ENCODE measurements at regions not wholly inside any gene's neighbourhood (a gene's known extent, or its start where the extent isn't known, plus 50 kb on each side); places are given as distances from the start of the nearest gene placed in this dataset.
A peak's percentile ranks its signal among the peaks of the same experiment; 100 is the strongest.

DNA sequence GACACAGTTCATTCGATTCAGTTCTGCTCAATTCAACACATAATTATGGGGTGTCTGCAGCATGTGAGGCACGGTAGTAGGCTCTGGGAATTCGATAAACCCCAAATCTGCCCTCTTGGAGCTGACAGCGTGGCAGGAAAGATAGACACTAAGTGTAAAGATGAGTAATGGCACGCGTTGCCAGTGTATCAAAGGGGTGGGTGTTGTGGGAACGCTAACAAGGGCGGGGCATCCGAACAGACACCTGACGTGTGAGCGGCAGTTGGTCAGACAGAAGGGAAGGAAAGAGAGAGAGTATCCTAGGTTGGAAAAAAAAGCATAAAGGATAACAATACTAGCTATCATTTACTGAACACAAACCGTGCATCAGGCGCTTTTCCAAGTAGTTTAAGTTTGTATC lies 125.7 kb upstream of the HAAO start (continued):
- TF ChIP-seq, protein P1, sequence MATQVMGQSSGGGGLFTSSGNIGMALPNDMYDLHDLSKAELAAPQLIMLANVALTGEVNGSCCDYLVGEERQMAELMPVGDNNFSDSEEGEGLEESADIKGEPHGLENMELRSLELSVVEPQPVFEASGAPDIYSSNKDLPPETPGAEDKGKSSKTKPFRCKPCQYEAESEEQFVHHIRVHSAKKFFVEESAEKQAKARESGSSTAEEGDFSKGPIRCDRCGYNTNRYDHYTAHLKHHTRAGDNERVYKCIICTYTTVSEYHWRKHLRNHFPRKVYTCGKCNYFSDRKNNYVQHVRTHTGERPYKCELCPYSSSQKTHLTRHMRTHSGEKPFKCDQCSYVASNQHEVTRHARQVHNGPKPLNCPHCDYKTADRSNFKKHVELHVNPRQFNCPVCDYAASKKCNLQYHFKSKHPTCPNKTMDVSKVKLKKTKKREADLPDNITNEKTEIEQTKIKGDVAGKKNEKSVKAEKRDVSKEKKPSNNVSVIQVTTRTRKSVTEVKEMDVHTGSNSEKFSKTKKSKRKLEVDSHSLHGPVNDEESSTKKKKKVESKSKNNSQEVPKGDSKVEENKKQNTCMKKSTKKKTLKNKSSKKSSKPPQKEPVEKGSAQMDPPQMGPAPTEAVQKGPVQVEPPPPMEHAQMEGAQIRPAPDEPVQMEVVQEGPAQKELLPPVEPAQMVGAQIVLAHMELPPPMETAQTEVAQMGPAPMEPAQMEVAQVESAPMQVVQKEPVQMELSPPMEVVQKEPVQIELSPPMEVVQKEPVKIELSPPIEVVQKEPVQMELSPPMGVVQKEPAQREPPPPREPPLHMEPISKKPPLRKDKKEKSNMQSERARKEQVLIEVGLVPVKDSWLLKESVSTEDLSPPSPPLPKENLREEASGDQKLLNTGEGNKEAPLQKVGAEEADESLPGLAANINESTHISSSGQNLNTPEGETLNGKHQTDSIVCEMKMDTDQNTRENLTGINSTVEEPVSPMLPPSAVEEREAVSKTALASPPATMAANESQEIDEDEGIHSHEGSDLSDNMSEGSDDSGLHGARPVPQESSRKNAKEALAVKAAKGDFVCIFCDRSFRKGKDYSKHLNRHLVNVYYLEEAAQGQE (IDR thresholded peaks at IDR 0.05), result no peak
- TF ChIP-seq FOXA1 (IDR thresholded peaks at IDR 0.05) (no peak), GABPA (IDR thresholded peaks at IDR 0.05 in 1 of 2, conservative IDR thresholded peaks at IDR 0.05 in 1 of 2) (no peak)

DNA sequence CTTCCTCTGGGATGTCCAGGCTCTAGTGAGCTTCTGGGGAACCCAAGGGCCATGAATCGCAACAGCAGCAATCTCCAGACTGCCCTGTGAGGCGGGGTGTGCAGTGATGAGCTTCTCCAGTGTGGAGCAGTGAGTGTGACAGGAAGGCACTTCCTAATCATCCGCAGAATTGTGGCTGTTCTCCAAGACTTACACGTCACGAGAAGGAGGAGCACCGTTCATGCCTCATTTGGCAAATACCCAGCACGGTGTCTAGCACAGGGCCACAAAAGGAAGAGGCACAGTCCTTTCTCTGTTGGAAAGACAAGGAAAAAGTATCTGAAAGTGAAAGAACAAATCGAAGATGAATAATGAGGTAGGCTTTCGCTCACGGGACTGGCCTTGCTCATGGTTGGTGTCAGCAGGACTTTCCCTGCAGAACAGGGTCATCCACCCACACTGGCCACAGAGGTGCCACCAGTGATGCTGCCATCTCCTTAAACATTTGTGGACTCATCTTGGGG lies 125.1 kb upstream of the HAAO start:
- DNase-seq (ENCODE audit: low spot score), result no peak
- no peaks in the 10 kb centered on the region for H3K36me3 ChIP-seq (ENCODE audit: control insufficient read depth in 4 of 4, insufficient read depth in 3 of 4, low read depth in 1 of 4, low read length in 3 of 4)
- H3K27me3 ChIP-seq (ENCODE audit: control insufficient read depth in 4 of 4, insufficient read depth in 4 of 4, low read length in 3 of 4), result no peaks in the 10 kb centered on the region
- WGBS, result 76% methylated on average over 10 of the region's 10 CpGs
- H3K4me3 ChIP-seq (ENCODE audit: low read depth in 1 of 3, low read length in 3 of 3), result no peak overlapping the region
- no peaks in the 10 kb centered on the region for H3K9me3 ChIP-seq (ENCODE audit: control insufficient read depth in 4 of 4, low read length in 3 of 4)
- no peak overlapping the region for H3K9ac ChIP-seq (ENCODE audit: low read depth in 1 of 2, low read length in 2 of 2)
- TF ChIP-seq NR2F2 (IDR thresholded peaks at IDR 0.05) (peak; percentile 14), RAD21 (IDR thresholded peaks at IDR 0.05) (no peak)
- H3K4me1 ChIP-seq (ENCODE audit: control insufficient read depth in 4 of 4, insufficient read depth in 4 of 4, low read length in 3 of 4), result peaks cover 0 to 9% (median 1%) of the 10 kb centered on the region in 4 donors
- peak overlapping the region; percentile 4 to 57 for H3K27ac ChIP-seq (ENCODE audit: low read depth in 1 of 2, low read length in 2 of 2)

DNA sequence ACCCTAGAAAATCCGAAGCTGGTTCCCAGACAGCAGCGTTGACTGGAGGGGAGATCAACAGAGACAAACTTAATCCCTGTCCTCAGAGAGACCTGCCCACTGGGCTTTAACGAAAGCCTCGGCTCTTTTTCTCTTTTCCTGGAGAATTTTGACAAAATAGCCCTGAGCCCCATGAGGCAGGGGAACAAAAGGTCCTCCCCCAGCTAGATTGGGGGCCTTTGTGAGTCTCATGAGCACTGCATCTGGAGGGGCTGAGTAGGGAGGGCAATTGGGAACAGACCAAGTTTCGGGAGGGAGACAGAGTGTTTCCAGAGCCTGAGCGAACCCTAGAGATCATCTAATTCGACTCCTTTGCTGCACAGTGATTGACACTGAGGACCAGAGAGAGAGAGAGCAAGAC lies 123.9 kb upstream of the HAAO start:
- H3K4me1 ChIP-seq (ENCODE audit: control insufficient read depth in 4 of 4, insufficient read depth in 4 of 4, low read length in 3 of 4), result peaks cover 0 to 9% (median 1%) of the 10 kb centered on the region in 4 donors
- DNase-seq (ENCODE audit: low spot score), result no peak
- TF ChIP-seq GABPA (IDR thresholded peaks at IDR 0.05 in 1 of 2, conservative IDR thresholded peaks at IDR 0.05 in 1 of 2), result no peak
- H3K4me3 ChIP-seq (ENCODE audit: low read depth in 1 of 3, low read length in 3 of 3), result no peak overlapping the region
- no peaks in the 10 kb centered on the region for H3K9me3 ChIP-seq (ENCODE audit: control insufficient read depth in 4 of 4, low read length in 3 of 4)
- H3K27ac ChIP-seq (ENCODE audit: low read depth in 1 of 2, low read length in 2 of 2), result no peak overlapping the region
- no peaks in the 10 kb centered on the region for H3K36me3 ChIP-seq (ENCODE audit: control insufficient read depth in 4 of 4, insufficient read depth in 3 of 4, low read depth in 1 of 4, low read length in 3 of 4)
- WGBS, result 90% methylated on average over 7 of the region's 7 CpGs
- H3K27me3 ChIP-seq (ENCODE audit: control insufficient read depth in 4 of 4, insufficient read depth in 4 of 4, low read length in 3 of 4), result no peaks in the 10 kb centered on the region
- no peak overlapping the region for H3K9ac ChIP-seq (ENCODE audit: low read depth in 1 of 2, low read length in 2 of 2)

DNA sequence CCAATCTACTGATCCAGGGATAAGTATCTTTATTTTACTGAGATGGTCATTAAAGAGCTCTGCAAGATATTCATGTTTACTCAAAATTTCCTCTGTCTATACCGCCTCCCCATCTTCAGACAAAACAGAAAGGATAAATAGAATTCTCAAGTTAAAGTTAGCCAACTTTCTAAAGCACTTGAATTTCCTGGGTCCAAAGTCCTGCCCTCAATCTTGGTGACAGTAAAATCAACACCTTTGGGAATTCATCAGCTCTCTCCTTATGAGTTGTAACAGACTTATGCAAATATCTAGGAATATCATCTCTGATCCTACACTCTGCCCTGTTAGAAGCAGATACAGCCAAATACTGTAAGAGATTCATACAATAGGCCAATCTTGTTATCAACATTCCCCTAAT lies 122.5 kb upstream of the HAAO start:
- WGBS, result 44% methylated on average over 1 of the region's 1 CpG
- no peak overlapping the region for H3K9ac ChIP-seq (ENCODE audit: low read depth in 1 of 2, low read length in 2 of 2)
- H3K4me3 ChIP-seq (ENCODE audit: low read depth in 1 of 3, low read length in 3 of 3), result no peak overlapping the region
- H3K27me3 ChIP-seq (ENCODE audit: control insufficient read depth in 4 of 4, insufficient read depth in 4 of 4, low read length in 3 of 4), result no peaks in the 10 kb centered on the region
- no peak for DNase-seq (ENCODE audit: low spot score)
- H3K27ac ChIP-seq (ENCODE audit: low read depth in 1 of 2, low read length in 2 of 2), result peak overlapping the region in 1 of 2 donors; percentile 16
- TF ChIP-seq, protein P2, sequence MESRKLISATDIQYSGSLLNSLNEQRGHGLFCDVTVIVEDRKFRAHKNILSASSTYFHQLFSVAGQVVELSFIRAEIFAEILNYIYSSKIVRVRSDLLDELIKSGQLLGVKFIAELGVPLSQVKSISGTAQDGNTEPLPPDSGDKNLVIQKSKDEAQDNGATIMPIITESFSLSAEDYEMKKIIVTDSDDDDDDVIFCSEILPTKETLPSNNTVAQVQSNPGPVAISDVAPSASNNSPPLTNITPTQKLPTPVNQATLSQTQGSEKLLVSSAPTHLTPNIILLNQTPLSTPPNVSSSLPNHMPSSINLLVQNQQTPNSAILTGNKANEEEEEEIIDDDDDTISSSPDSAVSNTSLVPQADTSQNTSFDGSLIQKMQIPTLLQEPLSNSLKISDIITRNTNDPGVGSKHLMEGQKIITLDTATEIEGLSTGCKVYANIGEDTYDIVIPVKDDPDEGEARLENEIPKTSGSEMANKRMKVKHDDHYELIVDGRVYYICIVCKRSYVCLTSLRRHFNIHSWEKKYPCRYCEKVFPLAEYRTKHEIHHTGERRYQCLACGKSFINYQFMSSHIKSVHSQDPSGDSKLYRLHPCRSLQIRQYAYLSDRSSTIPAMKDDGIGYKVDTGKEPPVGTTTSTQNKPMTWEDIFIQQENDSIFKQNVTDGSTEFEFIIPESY (IDR thresholded peaks at IDR 0.05), result no peak
- TF ChIP-seq EGR1 (IDR thresholded peaks at IDR 0.05; ENCODE audit: low read depth in 2 of 2) (no peak), HNF4A (conservative IDR thresholded peaks at IDR 0.05) (peak in 1 of 2 donors; percentile 5), YY1 (IDR thresholded peaks at IDR 0.05) (no peak)
- H3K9me3 ChIP-seq (ENCODE audit: control insufficient read depth in 4 of 4, low read length in 3 of 4), result no peaks in the 10 kb centered on the region
- H3K4me1 ChIP-seq (ENCODE audit: control insufficient read depth in 4 of 4, insufficient read depth in 4 of 4, low read length in 3 of 4), result peaks cover 0 to 12% (median 4%) of the 10 kb centered on the region in 4 donors
- H3K36me3 ChIP-seq (ENCODE audit: control insufficient read depth in 4 of 4, insufficient read depth in 3 of 4, low read depth in 1 of 4, low read length in 3 of 4), result no peaks in the 10 kb centered on the region

Data from liver (tissue), 7 donors.